ENCODE measurements at regions not wholly inside any gene's neighbourhood (a gene's known extent, or its start where the extent isn't known, plus 50 kb on each side); places are given as distances from the start of the nearest gene placed in this dataset.

GRCh38 chr6:37105148-37106050, 64.6 kb upstream of the PIM1 start:
- no peak for DNase-seq

GRCh38 chr6:37106051-37106363, 63.9 kb upstream of the PIM1 start:
- DNase-seq, result no peak

DNA sequence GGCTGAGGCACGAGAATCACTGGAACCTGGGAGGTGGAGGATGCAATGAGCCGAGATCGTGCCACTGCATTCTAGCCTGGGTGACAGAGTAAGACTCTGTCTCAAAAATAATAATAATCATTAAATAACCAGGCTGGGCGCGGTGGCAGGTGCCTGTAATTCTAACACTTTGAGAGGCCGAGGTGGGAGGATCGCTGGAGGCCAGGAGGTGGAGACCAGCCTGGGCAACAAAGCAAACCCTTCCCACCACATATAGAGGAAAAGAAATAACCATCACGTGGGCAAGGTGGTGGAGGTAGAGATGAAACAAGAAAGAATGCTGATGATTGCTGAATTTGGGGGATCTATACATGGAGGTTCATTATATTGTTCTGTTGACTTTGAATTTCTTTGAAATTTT, 63.4 kb upstream of the PIM1 start:
- no peak for DNase-seq

- no peak for DNase-seq
These were observed 62.9 kb upstream of the PIM1 start for GRCh38 chr6:37106982-37107491.

- DNase-seq, result no peak
These were observed 60.0 kb upstream of the PIM1 start for GRCh38 chr6:37109714-37110499.

- DNase-seq, result no peak
These were observed 59.2 kb upstream of the PIM1 start for GRCh38 chr6:37110500-37111461.

DNA sequence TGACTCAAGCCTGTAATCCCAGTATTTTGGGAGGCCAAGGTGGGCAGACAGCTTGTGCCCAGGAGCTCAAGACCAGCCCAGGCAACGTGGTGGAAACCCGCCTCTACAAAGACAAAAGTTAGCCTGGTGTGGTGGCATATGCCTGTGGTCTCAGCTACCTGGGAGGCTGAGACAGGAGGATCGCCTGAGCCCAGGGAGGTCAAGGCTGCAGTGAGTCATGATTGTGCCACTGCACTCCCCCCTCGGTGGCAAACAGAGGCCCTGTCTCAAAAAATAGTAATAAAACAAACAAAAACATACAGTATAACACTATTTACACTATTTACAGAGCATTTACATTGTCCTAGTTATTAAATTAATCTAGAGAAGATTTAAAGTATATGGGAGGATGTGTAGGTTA, 56.0 kb upstream of the PIM1 start:
- DNase-seq, result no peak

GRCh38 chr6:37114612-37115011, 55.3 kb upstream of the PIM1 start:
- DNase-seq, result no peak

DNA sequence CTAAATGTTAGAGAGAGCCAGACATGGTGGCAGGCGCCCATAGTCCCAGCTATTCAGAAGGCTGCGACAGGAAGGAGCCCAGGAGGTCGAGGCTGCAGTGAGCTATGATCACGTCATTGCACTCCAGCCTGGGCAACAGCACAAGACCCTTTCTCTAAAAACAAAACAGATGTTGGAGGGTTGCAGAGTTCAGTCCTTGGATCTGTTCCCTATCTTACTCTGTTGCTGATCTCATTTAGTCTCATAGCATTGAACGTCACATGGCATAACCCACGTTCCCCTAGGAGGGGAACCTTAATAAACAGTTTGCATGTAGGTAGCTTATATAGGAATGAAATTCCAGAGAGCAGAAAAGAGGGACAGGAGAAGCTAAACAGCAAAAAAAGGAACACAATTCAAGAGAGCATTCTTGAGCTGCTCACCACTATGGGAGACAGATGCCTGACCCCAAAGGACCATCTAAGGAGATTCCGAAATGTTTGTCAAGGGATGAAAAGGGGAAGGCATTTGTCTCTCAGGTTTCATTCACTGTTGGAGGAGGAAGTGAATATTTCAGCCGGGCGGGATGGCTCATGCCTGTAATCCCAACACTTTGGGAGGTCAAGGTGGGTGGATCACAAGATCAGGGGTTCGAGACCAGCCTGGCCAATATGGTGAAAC, 54.6 kb upstream of the PIM1 start:
- no peak for DNase-seq

GRCh38 chr6:37116326-37116725, 53.6 kb upstream of the PIM1 start:
- no peak for DNase-seq

GRCh38 chr6:37119387-37119886, 50.5 kb upstream of the PIM1 start:
- DNase-seq, result no peak
